ENCODE measurements at regions not wholly inside any gene's neighbourhood (a gene's known extent, or its start where the extent isn't known, plus 50 kb on each side); places are given as distances from the start of the nearest gene placed in this dataset.
"Not testable (repeated sequence)": the region's sequence is repeated elsewhere in the genome, so short reads cannot be mapped to it uniquely, and the experiment has no call there.

DNA sequence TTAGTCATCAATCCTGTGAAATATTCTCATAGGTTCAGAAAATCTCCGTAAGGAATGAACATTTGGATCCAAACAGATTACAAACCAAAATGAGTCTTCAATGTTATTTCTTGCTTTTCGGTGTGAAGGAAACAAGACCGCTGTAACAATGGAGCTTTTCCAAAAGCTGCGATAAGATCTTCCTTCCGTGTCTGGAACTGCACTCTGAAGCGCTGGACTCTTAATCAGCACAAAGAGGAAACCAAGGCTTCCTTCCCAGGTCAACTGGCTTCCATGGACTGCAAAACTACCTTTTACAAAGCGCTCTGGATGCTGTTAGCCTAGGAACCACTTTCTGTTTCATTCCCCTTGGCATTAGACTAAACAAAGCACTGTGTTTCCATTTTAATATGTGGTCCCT is 137.9 kb upstream of the BASP1 start:
- Histone ChIP-seq H4K20me1 (ENCODE audit: insufficient read depth, low read length) (no peaks in the 10 kb centered on the region), H3K27ac (ENCODE audit: low read depth, low read length, poor library complexity, severe bottlenecking) (no peak overlapping the region), H3K36me3 (ENCODE audit: insufficient read depth, low read length) (no peaks in the 10 kb centered on the region), H3K4me1 (ENCODE audit: insufficient read depth, low read length, poor library complexity, severe bottlenecking) (no peaks in the 10 kb centered on the region), H3K9me2 (ENCODE audit: insufficient read depth, low read length) (no peaks in the 10 kb centered on the region), H2AFZ (ENCODE audit: low read length) (no peak overlapping the region), H3K79me2 (ENCODE audit: insufficient read depth, low read depth, low read length) (no peaks in the 10 kb centered on the region), H3K9me3 (ENCODE audit: low read length) (no peaks in the 10 kb centered on the region), H3K4me2 (ENCODE audit: low read length) (no peak overlapping the region), H3K4me3 (ENCODE audit: low read depth, low read length, poor library complexity, severe bottlenecking) (no peak overlapping the region)
- TF ChIP-seq, protein P1, sequence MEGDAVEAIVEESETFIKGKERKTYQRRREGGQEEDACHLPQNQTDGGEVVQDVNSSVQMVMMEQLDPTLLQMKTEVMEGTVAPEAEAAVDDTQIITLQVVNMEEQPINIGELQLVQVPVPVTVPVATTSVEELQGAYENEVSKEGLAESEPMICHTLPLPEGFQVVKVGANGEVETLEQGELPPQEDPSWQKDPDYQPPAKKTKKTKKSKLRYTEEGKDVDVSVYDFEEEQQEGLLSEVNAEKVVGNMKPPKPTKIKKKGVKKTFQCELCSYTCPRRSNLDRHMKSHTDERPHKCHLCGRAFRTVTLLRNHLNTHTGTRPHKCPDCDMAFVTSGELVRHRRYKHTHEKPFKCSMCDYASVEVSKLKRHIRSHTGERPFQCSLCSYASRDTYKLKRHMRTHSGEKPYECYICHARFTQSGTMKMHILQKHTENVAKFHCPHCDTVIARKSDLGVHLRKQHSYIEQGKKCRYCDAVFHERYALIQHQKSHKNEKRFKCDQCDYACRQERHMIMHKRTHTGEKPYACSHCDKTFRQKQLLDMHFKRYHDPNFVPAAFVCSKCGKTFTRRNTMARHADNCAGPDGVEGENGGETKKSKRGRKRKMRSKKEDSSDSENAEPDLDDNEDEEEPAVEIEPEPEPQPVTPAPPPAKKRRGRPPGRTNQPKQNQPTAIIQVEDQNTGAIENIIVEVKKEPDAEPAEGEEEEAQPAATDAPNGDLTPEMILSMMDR (conservative IDR thresholded peaks at IDR 0.05; ENCODE audit: low read length) = no peak
- TF ChIP-seq EZH2phosphoT487 (IDR thresholded peaks at IDR 0.05; ENCODE audit: borderline replicate concordance, low read depth, low read length) = no peak
- BruUV-seq (replicated peaks) = no TSS peak
- no peak for DNase-seq (ENCODE audit: low spot score)
- intact Hi-C loops (cut with micrococcal nuclease; ENCODE audit: unreplicated experiment) = no loop called here
- ChIA-PET POLR2A (no interaction called here), CTCF (ENCODE audit: unreplicated experiment) (no interaction called here)

- CTCF ChIA-PET (ENCODE audit: unreplicated experiment) = no interaction called here
- Histone ChIP-seq H3K4me1 (ENCODE audit: insufficient read depth, low read length, poor library complexity, severe bottlenecking) (no peaks in the 10 kb centered on the region), H2AFZ (ENCODE audit: low read length) (no peak overlapping the region), H3K9me2 (ENCODE audit: insufficient read depth, low read length) (no peaks in the 10 kb centered on the region), H3K4me2 (ENCODE audit: low read length) (no peak overlapping the region), H3K9me3 (ENCODE audit: low read length) (no peaks in the 10 kb centered on the region), H3K27ac (ENCODE audit: low read depth, low read length, poor library complexity, severe bottlenecking) (no peak overlapping the region), H3K79me2 (ENCODE audit: insufficient read depth, low read depth, low read length) (no peaks in the 10 kb centered on the region), H4K20me1 (ENCODE audit: insufficient read depth, low read length) (no peaks in the 10 kb centered on the region), H3K4me3 (ENCODE audit: low read depth, low read length, poor library complexity, severe bottlenecking) (no peak overlapping the region), H3K36me3 (ENCODE audit: insufficient read depth, low read length) (no peaks in the 10 kb centered on the region)
- no peak for DNase-seq (ENCODE audit: low spot score)
- TF ChIP-seq, protein P1 (conservative IDR thresholded peaks at IDR 0.05; ENCODE audit: low read length) = no peak
- no peak for TF ChIP-seq EZH2phosphoT487 (IDR thresholded peaks at IDR 0.05; ENCODE audit: borderline replicate concordance, low read depth, low read length)
- POLR2A ChIA-PET = no interaction called here
- BruUV-seq (replicated peaks) = no TSS peak
- intact Hi-C loops (cut with micrococcal nuclease; ENCODE audit: unreplicated experiment) = no loop called here
Measured at GRCh38 chr5:17080361-17080760, 137.1 kb upstream of the BASP1 start.

GRCh38 chr5:17081142-17081541 is 136.3 kb upstream of the BASP1 start:
- intact Hi-C loops (cut with micrococcal nuclease; ENCODE audit: unreplicated experiment) = no loop called here
- no TSS peak for BruUV-seq (replicated peaks)
- H3K9me2 ChIP-seq (ENCODE audit: insufficient read depth, low read length) = no peaks in the 10 kb centered on the region
- H3K4me1 ChIP-seq (ENCODE audit: insufficient read depth, low read length, poor library complexity, severe bottlenecking) = no peaks in the 10 kb centered on the region
- no peaks in the 10 kb centered on the region for H3K9me3 ChIP-seq (ENCODE audit: low read length)
- no peak for TF ChIP-seq EZH2phosphoT487 (IDR thresholded peaks at IDR 0.05; ENCODE audit: borderline replicate concordance, low read depth, low read length)
- TF ChIP-seq, protein P1 (conservative IDR thresholded peaks at IDR 0.05; ENCODE audit: low read length) = no peak
- H3K4me2 ChIP-seq (ENCODE audit: low read length) = no peak overlapping the region
- POLR2A ChIA-PET = no interaction called here
- no peak for DNase-seq (ENCODE audit: low spot score)
- H3K79me2 ChIP-seq (ENCODE audit: insufficient read depth, low read depth, low read length) = no peaks in the 10 kb centered on the region
- no peaks in the 10 kb centered on the region for H3K36me3 ChIP-seq (ENCODE audit: insufficient read depth, low read length)
- no peaks in the 10 kb centered on the region for H4K20me1 ChIP-seq (ENCODE audit: insufficient read depth, low read length)
- no peak overlapping the region for H3K27ac ChIP-seq (ENCODE audit: low read depth, low read length, poor library complexity, severe bottlenecking)
- no peak overlapping the region for H2AFZ ChIP-seq (ENCODE audit: low read length)
- CTCF ChIA-PET (ENCODE audit: unreplicated experiment) = no interaction called here
- no peak overlapping the region for H3K4me3 ChIP-seq (ENCODE audit: low read depth, low read length, poor library complexity, severe bottlenecking)

GRCh38 chr5:17083276-17083675 is 134.2 kb upstream of the BASP1 start:
- BruUV-seq (replicated peaks); CTCF ChIA-PET (ENCODE audit: unreplicated experiment): not testable (repeated sequence)

More at GRCh38 chr5:17083276-17083675, 134.2 kb upstream of the BASP1 start:
- H2AFZ ChIP-seq (ENCODE audit: low read length); H3K4me1 ChIP-seq (ENCODE audit: insufficient read depth, low read length, poor library complexity, severe bottlenecking); DNase-seq (ENCODE audit: low spot score); H3K4me3 ChIP-seq (ENCODE audit: low read depth, low read length, poor library complexity, severe bottlenecking); H4K20me1 ChIP-seq (ENCODE audit: insufficient read depth, low read length); H3K36me3 ChIP-seq (ENCODE audit: insufficient read depth, low read length); H3K79me2 ChIP-seq (ENCODE audit: insufficient read depth, low read depth, low read length); intact Hi-C loops (cut with micrococcal nuclease; ENCODE audit: unreplicated experiment); H3K9me2 ChIP-seq (ENCODE audit: insufficient read depth, low read length); H3K9me3 ChIP-seq (ENCODE audit: low read length); H3K27ac ChIP-seq (ENCODE audit: low read depth, low read length, poor library complexity, severe bottlenecking); H3K4me2 ChIP-seq (ENCODE audit: low read length): not testable (repeated sequence)
- POLR2A ChIA-PET = interaction anchor here (0.6 kb wide), 2 partner anchors 172 to 1069 kb away, joined by 3 read pairs; no protein-coding TSS in a partner anchor

Measured in OCI-LY7 (cell line).